ENCODE measurements at regions not wholly inside any gene's neighbourhood (a gene's known extent, or its start where the extent isn't known, plus 50 kb on each side); places are given as distances from the start of the nearest gene placed in this dataset.
A peak's percentile ranks its signal among the peaks of the same experiment; 100 is the strongest.
"Not testable (repeated sequence)": the region's sequence is repeated elsewhere in the genome, so short reads cannot be mapped to it uniquely, and the experiment has no call there.

DNA sequence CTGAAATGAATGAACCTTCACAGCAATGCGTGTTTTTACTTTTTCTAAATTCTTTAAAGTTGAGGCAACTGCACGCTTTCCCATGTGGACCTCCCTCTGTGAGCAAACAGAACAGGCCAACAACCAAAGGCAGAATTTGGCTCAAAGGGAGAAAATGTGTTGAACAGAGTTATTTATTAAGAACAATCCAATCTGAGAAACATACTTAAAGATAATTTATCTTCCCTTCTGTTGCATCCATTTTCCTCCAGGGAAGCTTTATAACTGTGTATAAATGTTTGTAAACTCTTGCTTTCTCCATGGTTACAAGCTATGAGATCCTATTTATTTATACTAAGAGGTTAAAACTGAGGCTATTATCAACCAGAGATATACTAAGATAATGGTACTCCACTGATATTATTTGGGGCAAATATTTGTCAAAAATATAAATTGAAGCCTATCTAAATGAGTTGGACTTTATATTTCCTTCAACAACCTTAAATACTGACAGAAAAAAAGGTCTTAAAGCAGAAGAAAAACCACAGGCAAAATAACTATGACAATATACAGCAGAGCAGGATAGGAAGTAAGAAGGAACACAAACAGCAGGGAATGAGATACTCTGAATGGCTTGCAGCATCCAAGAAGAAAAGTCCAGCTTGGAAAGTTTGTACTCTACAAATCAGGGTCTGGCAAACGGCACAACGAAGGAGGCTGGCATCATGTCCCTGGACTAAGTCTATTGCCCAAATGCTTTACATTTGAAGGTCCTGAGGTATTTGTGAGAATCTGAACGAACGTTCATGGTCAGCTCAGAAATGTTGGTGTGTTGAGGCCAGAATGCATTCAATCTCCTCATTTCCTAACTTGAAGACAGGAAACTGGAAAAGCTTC, 663.2 kb upstream of the INTU start:
- no peak for DNase-seq

DNA sequence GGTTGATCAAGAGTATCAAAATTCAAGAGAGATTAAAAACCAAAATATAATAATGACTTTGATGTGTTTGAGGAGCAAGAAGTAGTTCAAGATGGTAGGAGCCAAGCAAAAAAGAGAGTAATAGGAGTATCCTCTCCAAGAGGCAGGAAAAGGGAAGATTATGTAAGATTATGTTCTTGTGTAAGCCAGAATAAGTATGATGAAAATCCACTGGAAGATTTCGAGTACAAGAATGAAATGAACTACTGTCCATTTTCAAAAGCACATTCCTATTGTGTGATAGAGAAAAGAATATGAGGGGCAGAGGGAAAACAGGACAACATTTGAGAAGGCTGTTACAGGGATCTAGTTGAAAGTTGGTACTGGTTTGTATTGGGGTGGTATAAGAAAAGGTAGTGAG, 659.6 kb upstream of the INTU start:
- DNase-seq, result no peak

DNA sequence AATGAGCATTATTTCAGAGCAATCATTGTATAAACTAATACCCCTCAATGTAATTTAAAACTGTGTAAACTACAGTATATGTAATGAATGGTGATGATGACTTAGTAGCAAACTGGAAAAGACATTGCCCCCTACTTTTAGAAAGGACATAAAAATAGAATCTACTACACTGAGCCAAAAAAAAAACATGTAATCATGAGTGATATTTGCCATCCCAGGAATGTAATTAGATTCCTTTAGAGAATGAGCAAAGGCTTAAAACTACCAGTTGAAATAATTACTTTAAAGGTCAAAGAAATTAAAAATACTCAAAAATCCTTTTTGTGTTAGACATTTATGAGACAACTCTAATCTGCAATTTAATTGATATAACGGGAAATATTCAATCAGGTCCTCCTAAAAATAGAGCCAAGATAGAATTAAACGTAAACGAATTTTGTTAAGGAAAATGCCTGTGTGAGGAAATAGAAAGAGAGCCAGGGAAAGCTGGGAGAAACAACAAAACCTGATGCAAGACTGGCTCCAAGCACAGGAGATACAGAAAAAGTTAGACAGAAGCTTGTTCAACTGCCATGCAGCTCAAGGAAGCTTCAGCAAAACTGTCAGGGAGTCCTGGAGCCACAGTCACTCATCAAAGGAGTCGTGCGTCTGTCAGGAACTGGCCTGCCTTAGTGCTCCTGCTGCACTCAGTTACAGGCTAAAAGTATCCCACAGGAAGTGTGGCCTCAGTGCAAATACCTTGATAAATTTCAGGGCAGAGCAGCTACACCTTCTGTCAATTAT, 655.7 kb upstream of the INTU start:
- no peak for DNase-seq

DNA sequence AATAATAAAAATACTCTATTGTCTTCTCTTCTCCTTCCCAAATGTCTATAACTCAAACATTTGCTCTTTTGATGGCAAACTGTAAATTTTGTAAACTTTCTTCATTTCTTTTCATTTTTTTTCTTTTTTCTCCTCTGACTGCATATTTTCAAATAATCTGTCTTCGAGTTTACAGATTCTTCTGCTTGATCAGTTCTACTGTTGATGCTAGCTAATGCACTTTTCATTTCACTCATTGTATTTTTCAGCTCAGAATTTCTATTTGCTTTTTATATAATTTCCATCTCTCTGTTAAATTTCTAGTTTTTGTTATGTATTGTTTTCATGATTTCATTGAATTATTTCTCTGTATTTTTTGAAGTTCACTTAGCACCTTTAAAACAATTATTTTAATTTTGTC, 646.8 kb upstream of the INTU start:
- DNase-seq, result no peak

DNA sequence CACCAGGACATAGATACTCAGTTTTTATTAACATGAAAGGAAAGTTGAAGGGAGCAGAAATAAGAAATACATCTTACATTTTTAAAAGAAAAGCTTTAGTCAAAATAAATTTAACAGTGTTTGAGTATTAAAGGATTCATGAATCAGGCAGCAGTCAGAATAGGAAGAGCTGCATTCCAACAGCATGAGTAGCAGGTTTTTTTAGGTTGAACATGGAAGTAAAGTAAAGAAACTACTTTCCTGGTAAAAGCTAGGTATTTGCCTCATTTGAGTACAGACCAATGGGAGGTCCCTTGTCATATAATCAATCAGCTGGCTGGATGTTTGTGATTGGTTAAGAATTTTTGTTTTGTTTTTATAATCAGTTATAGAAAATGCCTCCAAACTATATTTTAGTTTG, 645.9 kb upstream of the INTU start:
- no peak for DNase-seq

GRCh38 chr4:126991965-126992364, 640.8 kb upstream of the INTU start:
- no peak for DNase-seq

DNA sequence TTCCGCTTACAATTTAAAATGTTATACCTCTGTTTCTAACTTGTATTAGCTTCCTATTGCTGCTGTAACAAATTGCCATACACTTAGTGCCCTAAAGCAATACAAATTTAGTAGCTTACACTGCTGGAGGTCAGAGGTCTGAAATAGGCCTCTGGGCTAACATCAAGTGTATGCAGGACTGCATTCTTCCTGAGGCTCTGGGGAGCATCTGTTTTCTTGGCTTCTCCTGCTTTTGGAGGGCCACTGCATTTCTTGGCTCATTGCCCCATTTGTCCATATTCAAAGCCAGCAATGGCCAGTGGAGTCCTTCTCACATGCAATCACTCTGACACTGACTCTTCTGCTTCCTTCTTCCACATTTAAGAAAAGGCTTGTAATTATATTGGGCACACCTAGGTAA, 639.8 kb upstream of the INTU start:
- no peak for DNase-seq

GRCh38 chr4:126993351-126993750, 639.4 kb upstream of the INTU start:
- DNase-seq, result no peak

- no peak for DNase-seq
Measured at GRCh38 chr4:126995235-126995634, 637.5 kb upstream of the INTU start.

GRCh38 chr4:127000110-127000509, 632.6 kb upstream of the INTU start:
- DNase-seq, result no peak

GRCh38 chr4:127000846-127001245, 631.9 kb upstream of the INTU start:
- DNase-seq, result no peak

GRCh38 chr4:127001933-127002332, 630.8 kb upstream of the INTU start:
- no peak for DNase-seq

DNA sequence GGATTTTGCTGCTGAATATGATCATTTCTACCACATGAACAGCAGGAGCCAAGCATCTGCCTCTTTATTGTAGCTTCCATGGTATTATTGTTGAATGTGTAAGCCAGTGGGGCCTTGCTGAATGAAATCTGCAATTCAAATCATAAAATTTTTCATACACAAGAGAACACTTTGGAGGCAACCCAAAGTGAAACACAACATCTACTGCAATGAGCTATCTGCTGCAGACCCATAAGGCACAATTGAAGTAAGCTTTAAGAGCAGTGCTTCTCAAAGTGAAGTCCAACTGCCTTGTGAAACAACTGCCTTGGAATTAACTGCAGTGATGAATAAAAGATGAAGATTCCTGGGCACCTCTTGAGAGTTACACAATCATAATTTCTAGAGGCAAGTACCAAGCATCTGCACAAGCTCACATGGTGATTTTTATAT, 626.3 kb upstream of the INTU start:
- DNase-seq, result peak in 1 of 2 experiments; percentile 3

- DNase-seq, result no peak
Measured at GRCh38 chr4:127007305-127007704, 625.5 kb upstream of the INTU start.

DNA sequence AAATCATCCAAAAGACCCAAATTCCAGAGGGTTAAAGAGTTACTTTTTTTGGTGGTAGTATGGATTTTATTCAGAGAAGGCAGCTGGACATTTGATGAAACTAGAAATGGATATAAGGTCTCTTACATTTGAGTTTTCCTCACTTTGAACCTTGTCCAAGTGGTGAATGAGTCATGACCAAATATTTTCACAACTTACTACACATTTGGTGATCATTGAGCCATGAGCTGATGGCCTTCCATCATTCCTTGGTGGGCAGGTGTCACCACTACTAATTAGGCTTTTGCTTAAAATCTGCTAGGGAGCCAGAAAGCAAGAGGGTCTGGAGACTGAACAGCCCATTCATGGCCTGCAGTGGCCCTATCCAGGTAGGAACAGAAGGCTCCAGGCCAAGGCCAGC, 620.2 kb upstream of the INTU start:
- DNase-seq, result no peak

GRCh38 chr4:127015667-127016117, 617.1 kb upstream of the INTU start:
- DNase-seq, result no peak

- no peak for DNase-seq
Measured at GRCh38 chr4:127018381-127018780, 614.4 kb upstream of the INTU start.

DNA sequence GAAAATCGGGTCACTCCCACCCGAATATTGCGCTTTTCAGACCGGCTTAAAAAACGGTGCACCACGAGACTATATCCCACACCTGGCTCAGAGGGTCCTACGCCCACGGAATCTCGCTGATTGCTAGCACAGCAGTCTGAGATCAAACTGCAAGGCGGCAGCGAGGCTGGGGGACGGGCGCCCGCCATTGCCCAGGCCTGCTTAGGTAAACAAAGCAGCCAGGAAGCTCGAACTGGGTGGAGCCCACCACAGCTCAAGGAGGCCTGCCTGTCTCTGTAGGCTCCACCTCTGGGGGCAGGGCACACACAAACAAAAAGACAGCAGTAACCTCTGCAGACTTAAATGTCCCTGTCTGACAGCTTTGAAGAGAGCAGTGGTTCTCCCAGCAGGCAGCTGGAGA, 611.9 kb upstream of the INTU start:
- not testable (repeated sequence) for DNase-seq

- no peak for DNase-seq
Measured at GRCh38 chr4:127036296-127036695, 596.5 kb upstream of the INTU start.

GRCh38 chr4:127045861-127046260, 586.9 kb upstream of the INTU start:
- no peak for DNase-seq

GRCh38 chr4:127047930-127048329, 584.8 kb upstream of the INTU start:
- no peak for DNase-seq

DNA sequence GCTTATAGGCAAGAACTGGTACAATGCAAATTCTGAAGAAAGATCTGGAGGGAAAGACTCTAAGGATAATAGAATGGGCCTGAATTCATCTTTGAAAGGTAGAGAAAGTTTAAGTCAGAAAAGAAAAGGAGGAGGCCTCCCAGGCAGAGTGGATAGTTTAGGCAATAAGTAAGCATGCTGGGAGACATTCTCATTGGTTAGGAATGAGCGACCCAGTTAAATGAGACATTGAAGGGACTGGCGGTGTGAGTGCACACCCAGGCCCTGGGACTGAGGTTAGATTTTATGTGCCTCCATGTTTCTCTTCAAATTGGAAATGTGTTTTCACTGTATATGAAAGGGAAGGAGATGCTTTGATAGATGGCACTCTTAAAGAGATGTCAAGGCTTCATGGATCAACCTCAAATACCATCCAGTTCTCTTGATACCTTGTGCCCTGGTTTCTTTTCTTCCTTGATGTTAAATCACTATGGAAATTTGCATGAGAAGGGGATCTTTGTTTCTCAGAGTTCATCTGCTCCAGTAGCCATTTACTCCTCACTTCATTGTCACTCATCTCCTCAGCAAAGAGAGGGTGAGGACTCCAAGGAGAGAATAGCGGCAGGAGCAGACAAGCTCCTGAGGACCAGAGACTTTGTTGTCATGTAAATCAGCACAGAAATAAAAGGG, 584.2 kb upstream of the INTU start:
- no peak for DNase-seq

DNA sequence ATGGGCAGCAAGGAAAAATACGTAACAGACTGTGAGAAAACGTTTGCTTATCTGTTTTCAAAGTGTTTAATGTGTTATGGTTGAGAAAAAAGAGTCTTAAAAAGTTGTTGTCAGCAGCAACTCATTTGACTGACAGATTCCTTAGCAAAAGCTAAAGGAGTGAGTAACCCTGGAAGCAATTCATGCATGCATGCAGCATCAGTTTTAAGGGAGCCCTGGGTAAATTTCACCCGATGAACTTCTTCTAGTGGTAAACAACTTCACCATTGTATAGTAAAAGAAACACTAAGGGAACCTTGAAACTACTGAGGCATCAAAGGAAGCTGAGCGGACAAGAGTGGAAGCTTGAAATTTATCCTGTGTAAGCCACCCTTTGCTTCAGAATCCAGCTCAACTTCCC, 583.2 kb upstream of the INTU start:
- DNase-seq, result no peak

GRCh38 chr4:127052742-127053141, 580.0 kb upstream of the INTU start:
- DNase-seq, result no peak
